Gastrocnemius medialis (tissue), 4 donors: ENCODE measurements at regions not wholly inside any gene's neighbourhood (a gene's known extent, or its start where the extent isn't known, plus 50 kb on each side); places are given as distances from the start of the nearest gene placed in this dataset.

ENCODE experiments used
- POLR2A ChIP-seq, 2 donors: fragments of 450-650 bp; IDR thresholded peaks; one replicate each; pipeline ENCODE4 v1.6.1; 2017; ENCODE audit warnings: antibody characterized with exemption in 2 of 2, mild to moderate bottlenecking in 2 of 2, moderate library complexity in 2 of 2
- TF ChIP-seq, protein P1 (sequence below), 5 experiments: fragments of 450-650 bp in 3 of 5; fragments of 200-600 bp in 2 of 5; sonication (generic) in 2 of 5; IDR thresholded peaks in 4 of 5; conservative IDR thresholded peaks in 1 of 5; 1 replicate in 4 of 5; 2 replicates in 1 of 5; pipeline ENCODE4 v1.5.1; 2016 to 2019; ENCODE audit warnings: antibody characterized with exemption in 5 of 5, mild to moderate bottlenecking in 3 of 5, moderate library complexity in 3 of 5

DNA sequence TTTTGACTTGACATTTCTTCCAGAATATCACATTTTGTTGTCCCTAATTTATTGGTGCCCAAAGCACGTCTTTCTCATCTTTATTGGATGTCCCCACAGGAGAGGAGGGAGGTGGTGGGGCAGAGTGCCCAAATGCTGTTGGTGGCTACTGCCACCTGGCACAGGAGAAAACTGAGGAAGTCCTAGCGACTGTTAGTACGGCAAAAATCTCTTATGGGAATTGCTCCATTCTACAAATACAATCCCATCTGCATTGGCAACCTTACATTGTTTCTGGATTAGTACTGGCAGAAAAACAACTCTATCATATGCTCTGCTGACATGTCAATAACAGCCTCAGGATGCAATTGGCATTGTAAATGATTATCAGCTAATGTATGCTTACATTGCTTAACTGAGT is 235.4 kb upstream of the IRAK1BP1 start:
- TF ChIP-seq, protein P1, sequence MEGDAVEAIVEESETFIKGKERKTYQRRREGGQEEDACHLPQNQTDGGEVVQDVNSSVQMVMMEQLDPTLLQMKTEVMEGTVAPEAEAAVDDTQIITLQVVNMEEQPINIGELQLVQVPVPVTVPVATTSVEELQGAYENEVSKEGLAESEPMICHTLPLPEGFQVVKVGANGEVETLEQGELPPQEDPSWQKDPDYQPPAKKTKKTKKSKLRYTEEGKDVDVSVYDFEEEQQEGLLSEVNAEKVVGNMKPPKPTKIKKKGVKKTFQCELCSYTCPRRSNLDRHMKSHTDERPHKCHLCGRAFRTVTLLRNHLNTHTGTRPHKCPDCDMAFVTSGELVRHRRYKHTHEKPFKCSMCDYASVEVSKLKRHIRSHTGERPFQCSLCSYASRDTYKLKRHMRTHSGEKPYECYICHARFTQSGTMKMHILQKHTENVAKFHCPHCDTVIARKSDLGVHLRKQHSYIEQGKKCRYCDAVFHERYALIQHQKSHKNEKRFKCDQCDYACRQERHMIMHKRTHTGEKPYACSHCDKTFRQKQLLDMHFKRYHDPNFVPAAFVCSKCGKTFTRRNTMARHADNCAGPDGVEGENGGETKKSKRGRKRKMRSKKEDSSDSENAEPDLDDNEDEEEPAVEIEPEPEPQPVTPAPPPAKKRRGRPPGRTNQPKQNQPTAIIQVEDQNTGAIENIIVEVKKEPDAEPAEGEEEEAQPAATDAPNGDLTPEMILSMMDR (IDR thresholded peaks at IDR 0.05 in 4 of 5, conservative IDR thresholded peaks at IDR 0.05 in 1 of 5), result no peak
- no peak for TF ChIP-seq POLR2A (IDR thresholded peaks at IDR 0.05)
